Breast epithelium (tissue), 4 donors: ENCODE measurements at regions not wholly inside any gene's neighbourhood (a gene's known extent, or its start where the extent isn't known, plus 50 kb on each side); places are given as distances from the start of the nearest gene placed in this dataset.
"Not testable (repeated sequence)": the region's sequence is repeated elsewhere in the genome, so short reads cannot be mapped to it uniquely, and the experiment has no call there.

Source experiments
- DNase-seq, 2 donors: peaks; one replicate each; pipeline ENCODE4 v3.0.0-alpha.2; 2019; ENCODE audit warnings: low spot score in 2 of 2
- H3K27ac ChIP-seq, 2 donors: fragments of 200-600 bp; sonication (generic) in 1 of 2; one replicate each; pipeline ENCODE4 v1.5.1; 2016 to 2019; ENCODE audit warnings: mild to moderate bottlenecking in 1 of 2
- H3K27me3 ChIP-seq, 2 donors: fragments of 200-600 bp; sonication (generic) in 1 of 2; one replicate each; pipeline versions ENCODE4 v1.5.1 to v1.6.0; 2017 to 2019; ENCODE audit warnings: control low read depth in 1 of 2, mild to moderate bottlenecking in 1 of 2
- H3K36me3 ChIP-seq: fragments of 200-600 bp; one replicate; pipeline ENCODE4 v1.5.1; 2019
- H3K4me1 ChIP-seq, 2 donors: fragments of 200-600 bp; sonication (generic); one replicate each; pipeline ENCODE4 v1.5.1; 2016 to 2019; ENCODE audit warnings: control low read depth in 1 of 2
- H3K4me3 ChIP-seq, 3 donors: fragments of 200-600 bp; sonication (generic); 1 replicate in 2 of 3; 2 replicates in 1 of 3; pipeline ENCODE4 v1.5.1; 2016 to 2019; ENCODE audit warnings: mild to moderate bottlenecking in 3 of 3, moderate library complexity in 2 of 3
- H3K9me3 ChIP-seq, 2 donors: fragments of 200-600 bp; sonication (generic) in 1 of 2; one replicate each; pipeline ENCODE4 v1.5.1; 2016 to 2019; ENCODE audit warnings: control low read depth in 1 of 2
- CTCF ChIP-seq, 3 donors: fragments of 450-650 bp; IDR thresholded peaks; one replicate each; pipeline ENCODE4 v1.5.1; 2016 to 2017; ENCODE audit warnings: antibody characterized with exemption in 3 of 3, mild to moderate bottlenecking in 3 of 3, moderate library complexity in 3 of 3
- POLR2A ChIP-seq: fragments of 450-650 bp; IDR thresholded peaks from one replicate; pipeline ENCODE4 v1.6.1; 2016; ENCODE audit warnings: antibody characterized with exemption, mild to moderate bottlenecking, moderate library complexity
- POLR2AphosphoS5 ChIP-seq, 3 donors: sonication (generic); formaldehyde crosslinking; IDR thresholded peaks; one replicate each; pipeline ENCODE4 v1.6.1; 2017; ENCODE audit warnings: antibody characterized with exemption in 3 of 3
- intact Hi-C: fragments of 100-400 bp; cut with DNase I; formaldehyde crosslinking; loops from one replicate; pipeline ENCODE4 v1.15.1; 2023; ENCODE audit warnings: low total_unique reads

DNA sequence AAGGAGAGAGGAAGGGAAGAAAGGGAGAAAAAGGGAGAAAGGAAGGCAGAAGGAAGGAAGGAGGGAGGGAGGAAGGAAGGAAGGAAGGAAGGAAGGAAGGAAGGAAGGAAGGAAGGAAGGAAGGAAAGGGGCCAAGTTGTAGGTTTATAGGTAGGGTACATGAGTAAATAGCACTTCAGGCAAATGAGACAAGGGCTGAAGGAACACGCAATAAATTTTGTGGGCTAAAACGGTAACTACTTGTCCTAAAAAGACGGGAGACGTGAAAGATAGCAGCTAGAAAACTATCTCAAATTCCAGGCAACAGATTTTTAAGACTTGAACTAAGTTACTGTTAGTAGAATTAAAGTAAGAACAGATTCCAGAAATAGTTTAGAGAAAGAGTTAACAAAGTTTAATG lies 129.3 kb upstream of the XIRP2 start:
- intact Hi-C loops = no loop called here
- no peak for DNase-seq
- Histone ChIP-seq H3K36me3 (no peaks in the 10 kb centered on the region), H3K9me3 (no peaks in the 10 kb centered on the region), H3K4me3 (no peak overlapping the region), H3K4me1 (no peaks in the 10 kb centered on the region), H3K27me3 (no peaks in the 10 kb centered on the region), H3K27ac (no peak overlapping the region)
- TF ChIP-seq POLR2AphosphoS5 (IDR thresholded peaks at IDR 0.05) = no peak
- no peak for TF ChIP-seq POLR2A
- no peak for TF ChIP-seq CTCF (IDR thresholded peaks at IDR 0.05)

DNA sequence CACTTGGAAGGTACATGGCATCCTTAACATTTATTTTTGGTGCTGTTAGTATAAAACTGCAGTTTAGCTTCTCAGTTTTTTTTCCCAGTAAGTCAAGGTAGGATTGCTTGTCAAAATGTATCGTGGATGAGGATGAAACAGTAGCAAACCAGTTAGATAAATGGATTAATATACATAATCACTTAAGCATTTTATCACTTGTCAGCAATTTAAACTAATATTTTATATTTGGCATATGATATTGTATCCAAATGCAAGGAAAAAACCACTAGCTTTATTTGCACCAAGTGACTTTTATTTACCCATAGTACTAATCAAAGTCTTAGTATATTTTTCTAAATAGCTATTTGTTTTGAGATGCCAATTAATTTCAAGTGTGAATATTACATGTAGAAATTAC lies 137.7 kb upstream of the XIRP2 start:
- no peak for TF ChIP-seq CTCF (IDR thresholded peaks at IDR 0.05)
- H3K4me1 ChIP-seq = no peaks in the 10 kb centered on the region
- H3K4me3 ChIP-seq = no peak overlapping the region
- no peak for DNase-seq
- intact Hi-C loops = no loop called here
- H3K27me3 ChIP-seq = no peaks in the 10 kb centered on the region
- H3K36me3 ChIP-seq = no peaks in the 10 kb centered on the region
- H3K9me3 ChIP-seq = peaks cover 0 to 7% of the 10 kb centered on the region in 2 donors
- H3K27ac ChIP-seq = no peak overlapping the region

DNA sequence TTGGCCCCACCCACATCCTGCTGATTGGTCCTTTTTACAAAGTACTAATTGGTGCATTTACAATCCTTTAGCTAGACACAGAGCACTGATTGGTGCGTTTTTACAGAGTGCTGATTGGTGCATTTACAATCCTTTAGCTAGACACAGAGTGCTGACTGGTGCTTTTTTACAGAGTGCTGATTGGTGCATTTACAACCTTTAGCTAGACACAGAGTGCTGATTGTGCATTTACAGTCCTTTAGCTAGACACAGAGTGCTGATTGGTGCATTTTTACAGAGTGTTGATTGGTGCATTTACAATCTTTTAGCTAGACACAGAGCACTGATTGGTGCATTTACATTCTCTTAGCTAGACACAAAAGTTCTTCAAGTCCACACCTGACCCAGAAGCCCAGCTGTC lies 144.2 kb upstream of the XIRP2 start:
- peaks cover 29 to 55% of the 10 kb centered on the region in 2 donors for H3K9me3 ChIP-seq

DNA sequence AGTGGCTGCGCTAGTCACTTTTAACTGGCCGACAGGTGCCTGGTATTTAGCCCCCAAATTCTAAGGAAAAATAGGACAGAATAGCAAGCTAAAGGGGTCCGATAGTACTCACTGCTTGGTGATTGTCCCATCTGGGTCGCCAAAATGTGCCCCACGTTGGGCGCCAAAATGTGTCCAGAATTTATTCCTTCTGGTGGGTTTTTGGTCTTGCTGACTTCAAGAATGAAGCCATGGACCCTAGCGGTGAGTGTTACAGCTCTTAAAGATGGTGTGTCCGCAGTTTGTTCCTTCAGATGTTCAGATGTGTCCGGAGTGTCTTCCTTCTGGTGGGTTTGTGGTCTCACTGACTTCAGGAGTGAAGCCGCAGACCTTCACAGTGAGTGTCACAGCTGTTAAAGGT lies 144.8 kb upstream of the XIRP2 start:
- intact Hi-C loops, H3K4me3 ChIP-seq, H3K4me1 ChIP-seq, H3K36me3 ChIP-seq, H3K27ac ChIP-seq, DNase-seq, H3K27me3 ChIP-seq: not testable (repeated sequence)
- peaks cover 29 to 60% of the 10 kb centered on the region in 2 donors for H3K9me3 ChIP-seq

More for the DNA sequence above, 144.2 kb upstream of the XIRP2 start:
- H3K27me3 ChIP-seq, intact Hi-C loops, H3K27ac ChIP-seq, DNase-seq, H3K4me3 ChIP-seq, H3K4me1 ChIP-seq, H3K36me3 ChIP-seq: not testable (repeated sequence)

DNA sequence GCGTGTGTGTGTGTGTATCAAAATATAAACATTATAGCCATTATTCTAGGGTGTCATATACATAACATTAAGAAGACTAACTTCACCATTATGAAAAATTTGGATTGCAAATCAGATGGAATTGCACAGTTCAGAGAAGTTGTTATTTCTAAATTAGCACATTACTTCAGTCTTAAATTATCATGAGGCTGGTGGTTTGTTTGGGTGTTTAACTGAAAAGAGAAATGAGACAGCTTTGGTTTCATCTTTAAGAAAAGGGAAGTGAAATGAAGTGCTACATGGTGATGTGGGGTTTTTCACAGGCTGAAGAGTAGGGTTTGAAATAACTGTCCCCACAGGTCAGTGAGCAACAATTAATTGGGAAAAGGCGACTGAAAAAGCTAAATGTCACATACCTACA lies 161.2 kb upstream of the XIRP2 start:
- no peaks in the 10 kb centered on the region for H3K36me3 ChIP-seq
- H3K4me3 ChIP-seq = no peak overlapping the region
- H3K27ac ChIP-seq = no peak overlapping the region
- intact Hi-C loops = no loop called here
- DNase-seq = no peak
- H3K9me3 ChIP-seq = no peaks in the 10 kb centered on the region
- no peak for TF ChIP-seq POLR2A
- no peak for TF ChIP-seq POLR2AphosphoS5 (IDR thresholded peaks at IDR 0.05)
- no peak for TF ChIP-seq CTCF (IDR thresholded peaks at IDR 0.05)
- H3K27me3 ChIP-seq = no peaks in the 10 kb centered on the region
- no peaks in the 10 kb centered on the region for H3K4me1 ChIP-seq

DNA sequence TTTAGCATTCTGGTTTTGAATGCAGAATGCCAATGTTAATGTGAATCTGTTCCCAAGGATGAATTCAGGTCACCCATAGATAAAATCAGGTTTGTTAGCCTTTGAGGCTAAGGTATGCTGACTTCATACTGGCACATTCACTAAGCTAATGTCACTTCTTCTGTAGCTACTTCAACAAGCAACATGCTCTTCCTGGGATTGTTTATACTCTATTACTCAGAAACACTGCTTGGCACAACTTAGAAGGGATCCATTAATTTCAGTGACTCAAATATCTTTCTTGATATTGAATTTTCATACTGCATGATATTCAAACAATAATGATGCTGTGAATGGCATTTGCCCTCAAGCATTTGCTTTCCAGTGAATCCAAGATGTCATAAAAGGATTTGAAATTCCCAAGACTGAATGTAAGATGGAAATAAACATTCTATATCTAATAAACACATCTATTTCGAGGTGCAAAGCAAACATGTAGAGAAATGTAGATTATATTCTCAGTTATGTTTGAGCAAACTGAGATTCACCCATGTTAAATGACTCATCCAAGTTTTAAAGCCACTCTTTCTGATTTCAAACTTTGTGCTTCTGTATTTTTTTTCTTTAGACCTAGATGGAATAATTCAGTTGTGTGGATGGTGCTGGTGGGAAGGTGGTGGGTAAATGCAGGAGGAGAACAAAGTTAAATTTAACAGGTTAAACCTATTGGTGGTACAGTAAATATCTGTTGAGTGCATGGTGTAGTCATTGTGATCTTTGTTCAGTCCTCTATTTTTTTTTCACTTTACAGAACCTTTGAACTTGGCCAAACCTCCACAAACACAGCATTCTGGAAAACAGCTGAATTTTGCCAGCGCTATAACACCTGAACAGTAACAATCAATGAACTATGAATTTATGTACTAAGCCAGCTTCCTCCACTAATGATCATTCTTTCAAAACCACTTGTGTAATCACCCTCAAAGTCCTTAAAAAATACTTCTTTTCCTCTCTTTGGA lies 162.1 kb upstream of the XIRP2 start:
- H3K4me3 ChIP-seq = no peak overlapping the region
- DNase-seq = no peak
- intact Hi-C loops = no loop called here
- H3K27me3 ChIP-seq = no peaks in the 10 kb centered on the region
- no peaks in the 10 kb centered on the region for H3K9me3 ChIP-seq
- no peaks in the 10 kb centered on the region for H3K4me1 ChIP-seq
- TF ChIP-seq POLR2AphosphoS5 (IDR thresholded peaks at IDR 0.05) (no peak), CTCF (IDR thresholded peaks at IDR 0.05) (no peak), POLR2A (no peak)
- no peak overlapping the region for H3K27ac ChIP-seq
- no peaks in the 10 kb centered on the region for H3K36me3 ChIP-seq
